K562 (cell line): ENCODE measurements at regions not wholly inside any gene's neighbourhood (a gene's known extent, or its start where the extent isn't known, plus 50 kb on each side); places are given as distances from the start of the nearest gene placed in this dataset.

Experiments used
- BDP1 ChIP-seq: IDR thresholded peaks from 3 replicates; pipeline ENCODE4 v1.6.1; 2011; ENCODE audit not compliant: insufficient read length, insufficient read depth
- TRIM25 ChIP-seq: fragments of 450-650 bp; IDR thresholded peaks from 2 replicates; pipeline ENCODE4 v1.7.0; 2016; ENCODE audit warnings: borderline replicate concordance
- ZNF318 ChIP-seq, 2 experiments: fragments of 450-650 bp; IDR thresholded peaks; 2 replicates each; pipeline ENCODE4 v1.6.1; 2016; ENCODE audit warnings: mild to moderate bottlenecking in 2 of 2, borderline replicate concordance in 1 of 2, low read depth in 1 of 2, moderate library complexity in 1 of 2

DNA sequence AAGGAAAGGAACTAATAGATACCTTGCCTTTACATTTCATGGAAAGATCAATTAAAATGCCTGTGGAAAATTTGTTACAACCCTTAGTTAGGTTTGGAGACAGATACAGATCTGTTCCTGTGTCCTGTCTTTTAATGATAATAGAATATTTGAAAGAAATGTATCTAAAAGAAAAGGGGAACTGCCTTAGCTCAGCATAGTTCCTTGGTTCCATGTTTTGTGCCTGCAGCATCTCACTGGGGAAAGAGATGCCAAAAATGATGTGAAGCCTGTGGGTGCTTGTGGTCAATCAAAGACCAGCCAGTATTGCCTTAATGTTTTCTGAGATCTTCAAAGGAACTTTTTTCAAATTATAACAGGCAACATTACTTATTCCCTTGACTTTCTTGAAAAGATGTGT is 147.6 kb downstream of the ADCYAP1 start:
- TF ChIP-seq ZNF318 (IDR thresholded peaks at IDR 0.05; ENCODE audit: borderline replicate concordance in 1 of 2, low read depth in 1 of 2) (no peak), TRIM25 (no peak), BDP1 (no peak)
